Activated naive CD4-positive, alpha-beta T cell treated with Interleukin-2 at 50 U/mL for 16 hours (primary cell): ENCODE measurements at regions not wholly inside any gene's neighbourhood (a gene's known extent, or its start where the extent isn't known, plus 50 kb on each side); places are given as distances from the start of the nearest gene placed in this dataset.
"Not testable (repeated sequence)": the region's sequence is repeated elsewhere in the genome, so short reads cannot be mapped to it uniquely, and the experiment has no call there.

Experiments used
- DNase-seq: peaks from one replicate; pipeline ENCODE4 v3.0.0-alpha.2; 2020

- DNase-seq, result no peak
Measured at GRCh38 chr3:5707794-5708193, 520.3 kb downstream of the EDEM1 start.

- no peak for DNase-seq
Measured at GRCh38 chr3:5709714-5710113, 522.2 kb downstream of the EDEM1 start.

GRCh38 chr3:5710718-5711117 is 523.2 kb downstream of the EDEM1 start:
- no peak for DNase-seq

- DNase-seq, result no peak
Measured at GRCh38 chr3:5717254-5717653, 529.7 kb downstream of the EDEM1 start.

- not testable (repeated sequence) for DNase-seq
Measured at GRCh38 chr3:5719668-5720067, 532.2 kb downstream of the EDEM1 start.

- no peak for DNase-seq
Measured at GRCh38 chr3:5725801-5726200, 538.3 kb downstream of the EDEM1 start.

- DNase-seq, result no peak
Measured at GRCh38 chr3:5726621-5727020, 539.1 kb downstream of the EDEM1 start.

- DNase-seq, result no peak
Measured at GRCh38 chr3:5727743-5728484, 540.4 kb downstream of the EDEM1 start.

- DNase-seq, result no peak
Measured at GRCh38 chr3:5729852-5730251, 542.3 kb downstream of the EDEM1 start.

- no peak for DNase-seq
Measured at GRCh38 chr3:5731100-5731499, 543.6 kb downstream of the EDEM1 start.

GRCh38 chr3:5732081-5732480 is 544.6 kb downstream of the EDEM1 start:
- no peak for DNase-seq

- DNase-seq, result no peak
Measured at GRCh38 chr3:5733995-5734394, 546.5 kb downstream of the EDEM1 start.

GRCh38 chr3:5735896-5736295 is 548.4 kb downstream of the EDEM1 start:
- DNase-seq, result no peak

GRCh38 chr3:5739299-5739935 is 551.9 kb downstream of the EDEM1 start:
- DNase-seq, result no peak

GRCh38 chr3:5739949-5740348 is 552.4 kb downstream of the EDEM1 start:
- no peak for DNase-seq

GRCh38 chr3:5741017-5741416 is 553.5 kb downstream of the EDEM1 start:
- DNase-seq, result no peak

- DNase-seq, result no peak
Measured at GRCh38 chr3:5750091-5750490, 562.6 kb downstream of the EDEM1 start.

GRCh38 chr3:5750874-5751640 is 563.5 kb downstream of the EDEM1 start:
- no peak for DNase-seq

GRCh38 chr3:5754602-5755001 is 567.1 kb downstream of the EDEM1 start:
- no peak for DNase-seq

- DNase-seq, result no peak
Measured at GRCh38 chr3:5756443-5756842, 568.9 kb downstream of the EDEM1 start.

- DNase-seq, result no peak
Measured at GRCh38 chr3:5757213-5757804, 569.8 kb downstream of the EDEM1 start.

- DNase-seq, result no peak
Measured at GRCh38 chr3:5758699-5759098, 571.2 kb downstream of the EDEM1 start.

- no peak for DNase-seq
Measured at GRCh38 chr3:5762506-5762905, 575.0 kb downstream of the EDEM1 start.

- no peak for DNase-seq
Measured at GRCh38 chr3:5766848-5767247, 579.3 kb downstream of the EDEM1 start.
